GM21717 (cell line): ENCODE measurements at regions not wholly inside any gene's neighbourhood (a gene's known extent, or its start where the extent isn't known, plus 50 kb on each side); places are given as distances from the start of the nearest gene placed in this dataset.

Experiments
- ATAC-seq: cut with Tn5 transposase; IDR thresholded peaks from one replicate; pipeline ENCODE4 v1.9.1; 2021; ENCODE audit warnings: mild to moderate bottlenecking, moderate library complexity; ENCODE audit not compliant: unreplicated experiment

GRCh38 chr1:98017184-98017583 is 96.3 kb upstream of the DPYD start:
- no peak for ATAC-seq

- ATAC-seq: no peak
These were observed 87.5 kb upstream of the DPYD start for GRCh38 chr1:98008373-98008772.

- no peak for ATAC-seq
These were observed 84.6 kb upstream of the DPYD start for GRCh38 chr1:98005326-98006010.

- no peak for ATAC-seq
These were observed 82.6 kb upstream of the DPYD start for GRCh38 chr1:98003442-98003841.

- no peak for ATAC-seq
These were observed 81.5 kb upstream of the DPYD start for GRCh38 chr1:98002288-98002687.

GRCh38 chr1:98001764-98002163 is 80.9 kb upstream of the DPYD start:
- no peak for ATAC-seq

GRCh38 chr1:97999320-97999719 is 78.5 kb upstream of the DPYD start:
- ATAC-seq: no peak

GRCh38 chr1:97996880-97997279 is 76.0 kb upstream of the DPYD start:
- ATAC-seq: no peak

GRCh38 chr1:97989094-97989680 is 68.4 kb upstream of the DPYD start:
- ATAC-seq: no peak

- no peak for ATAC-seq
These were observed 65.5 kb upstream of the DPYD start for GRCh38 chr1:97986041-97987005.

- ATAC-seq: no peak
These were observed 62.3 kb upstream of the DPYD start for GRCh38 chr1:97983126-97983525.

- no peak for ATAC-seq
These were observed 59.7 kb upstream of the DPYD start for GRCh38 chr1:97980530-97980929.

- ATAC-seq: no peak
These were observed 56.0 kb upstream of the DPYD start for GRCh38 chr1:97976801-97977200.
